PC-3 (cell line): ENCODE measurements at regions not wholly inside any gene's neighbourhood (a gene's known extent, or its start where the extent isn't known, plus 50 kb on each side); places are given as distances from the start of the nearest gene placed in this dataset.

Source experiments
- ATAC-seq: fragments of 200-7000 bp; cut with Tn5 transposase; 2 replicates; pipeline ENCODE4 v1.9.1; 2020; ENCODE audit warnings: mild to moderate bottlenecking, moderate library complexity
- BruUV-seq: library from RNA; stranded (reverse); fragments of 400-500 nt; replicated peaks from 2 replicates; lab custom pipeline; 2021; lab: Mats Ljungman, UMichigan
- CTCF ChIA-PET: fragments of 300-600 bp; sonication (Branson Sonifier 250); formaldehyde crosslinking; loops from one replicate; lab custom pipeline; 2022; ENCODE audit warnings: antibody characterized with exemption; lab: Charles Lee
- POLR2A ChIA-PET: fragments of 300-600 bp; sonication (Branson Sonifier 250); formaldehyde crosslinking; loops from one replicate; lab custom pipeline; 2022; ENCODE audit warnings: antibody characterized with exemption; ENCODE audit not compliant: unreplicated experiment; lab: Charles Lee
- DNase-seq: peaks from one replicate; pipeline ENCODE4 v3.0.0-alpha.2; 2015
- H2AFZ ChIP-seq: fragments of 300-600 bp; sonication (generic); 2 replicates; pipeline ENCODE4 v1.6.0; 2016; ENCODE audit warnings: antibody characterized with exemption, low read length
- H3F3A ChIP-seq: fragments of 300-600 bp; sonication (generic); one replicate; pipeline ENCODE4 v1.6.0; 2017; ENCODE audit warnings: antibody characterized with exemption, low read length, control low read depth, mild to moderate bottlenecking; ENCODE audit not compliant: unreplicated experiment
- H3K27ac ChIP-seq: fragments of 300-600 bp; sonication (generic); 2 replicates; pipeline ENCODE4 v1.5.1; 2016; ENCODE audit warnings: mild to moderate bottlenecking, low read length
- H3K27me3 ChIP-seq: fragments of 300-600 bp; sonication (generic); 2 replicates; pipeline ENCODE4 v1.6.1; 2016; ENCODE audit warnings: low read length, mixed read lengths
- H3K36me3 ChIP-seq: fragments of 300-600 bp; sonication (generic); 2 replicates; pipeline ENCODE4 v1.6.1; 2016; ENCODE audit warnings: low read depth, mixed run types, low read length, mixed read lengths
- H3K4me1 ChIP-seq: fragments of 300-600 bp; sonication (generic); 2 replicates; pipeline ENCODE4 v1.5.1; 2016; ENCODE audit warnings: low read length; ENCODE audit not compliant: insufficient read depth
- H3K4me2 ChIP-seq: fragments of 300-600 bp; sonication (generic); 2 replicates; pipeline ENCODE4 v1.6.0; 2016; ENCODE audit warnings: low read length
- H3K4me3 ChIP-seq: fragments of 300-600 bp; sonication (generic); 2 replicates; pipeline ENCODE4 v1.5.1; 2016; ENCODE audit warnings: mild to moderate bottlenecking, low read length, mixed read lengths
- H3K79me2 ChIP-seq: fragments of 300-600 bp; sonication (generic); 2 replicates; pipeline ENCODE4 v1.6.1; 2017; ENCODE audit warnings: low read length, mixed read lengths
- H3K9ac ChIP-seq: fragments of 300-600 bp; sonication (generic); 2 replicates; pipeline ENCODE4 v1.6.0; 2016; ENCODE audit warnings: mild to moderate bottlenecking, low read length
- H3K9me2 ChIP-seq: fragments of 300-600 bp; sonication (generic); replicated peaks from 2 replicates; pipeline ENCODE4 v1.6.1; 2016; ENCODE audit warnings: mixed run types, low read length, mixed read lengths
- H3K9me3 ChIP-seq: fragments of 300-600 bp; sonication (generic); 2 replicates; pipeline ENCODE4 v1.6.1; 2016; ENCODE audit warnings: low read length, mixed read lengths
- H4K20me1 ChIP-seq: fragments of 300-600 bp; sonication (generic); 2 replicates; pipeline ENCODE4 v1.6.1; 2016; ENCODE audit warnings: low read length, mixed read lengths
- EZH2 ChIP-seq: fragments of 300-600 bp; sonication (generic); IDR thresholded peaks from one replicate; pipeline ENCODE4 v1.6.1; 2017; ENCODE audit warnings: antibody characterized with exemption, mild to moderate bottlenecking, low read length; ENCODE audit not compliant: unreplicated experiment
- EZH2phosphoT487 ChIP-seq: fragments of 300-600 bp; sonication (generic); IDR thresholded peaks from 2 replicates; pipeline ENCODE4 v1.6.1; 2018; ENCODE audit warnings: mild to moderate bottlenecking, antibody characterized with exemption, low read length, borderline replicate concordance
- intact Hi-C: fragments of 100-400 bp; cut with micrococcal nuclease; formaldehyde crosslinking; loops from 2 replicates; pipeline ENCODE4 v1.9.0; 2023
- TF ChIP-seq, protein P1 (sequence below): fragments of 300-600 bp; sonication (generic); conservative IDR thresholded peaks from 2 replicates; pipeline ENCODE4 v1.5.1; 2017; ENCODE audit warnings: antibody characterized with exemption, low read depth, mild to moderate bottlenecking, low read length

DNA sequence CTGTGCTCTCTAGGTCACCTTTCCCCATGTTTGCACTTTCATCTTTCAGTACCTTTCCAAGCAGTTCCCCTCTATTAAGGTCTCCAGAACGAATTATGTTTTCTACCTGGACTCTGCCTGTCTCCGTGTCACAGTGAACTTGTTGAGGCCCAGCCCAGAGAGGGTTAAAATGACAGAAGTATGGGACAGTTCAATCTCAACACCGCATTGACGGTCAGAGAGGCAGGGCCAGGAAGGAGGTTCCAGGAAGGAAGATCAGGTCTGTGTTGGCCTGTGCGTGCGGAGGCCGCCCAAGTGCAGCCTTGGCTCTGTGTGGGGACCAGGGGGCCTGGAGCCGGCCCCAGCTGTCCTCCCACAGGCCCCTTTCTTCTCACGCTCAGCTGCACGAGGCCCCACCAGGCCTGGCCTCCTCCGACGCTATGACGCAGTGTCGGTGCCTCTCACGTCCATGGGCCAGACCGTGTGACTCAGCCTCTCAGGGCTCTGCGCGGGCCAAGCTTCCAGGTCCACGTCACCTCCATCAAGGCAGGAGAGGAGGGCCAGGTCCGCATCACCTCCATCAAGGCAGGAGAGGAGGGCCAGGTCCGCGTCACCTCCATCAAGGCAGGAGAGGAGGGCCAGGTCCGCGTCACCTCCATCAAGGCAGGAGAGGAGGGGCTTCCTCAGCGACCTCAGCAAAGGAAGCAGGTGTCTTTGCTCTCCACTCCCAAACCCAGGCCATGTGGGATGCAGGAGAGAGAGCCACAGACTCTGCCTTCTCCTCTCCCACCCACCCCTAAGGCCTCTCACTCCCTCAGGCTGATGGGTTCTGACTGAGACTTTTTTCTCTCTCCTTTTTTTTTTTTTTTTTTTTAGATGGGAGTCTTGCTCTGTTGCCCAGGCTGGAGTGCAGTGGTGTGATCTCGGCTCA lies 83.1 kb downstream of the CPN2 start:
- DNase-seq (no peak), ATAC-seq (no peak)
- no peaks in the 10 kb centered on the region for H3F3A ChIP-seq
- POLR2A ChIA-PET = no interaction called here
- no peak overlapping the region for H3K4me3 ChIP-seq
- no peak overlapping the region for H3K27ac ChIP-seq
- no peaks in the 10 kb centered on the region for H3K27me3 ChIP-seq
- CTCF ChIA-PET = no interaction called here
- H2AFZ ChIP-seq = no peak overlapping the region
- H3K9ac ChIP-seq = no peak overlapping the region
- no peaks in the 10 kb centered on the region for H3K9me2 ChIP-seq
- H3K4me1 ChIP-seq = peaks cover 9% of the 10 kb centered on the region; the same call in 1 of the 2 replicates
- intact Hi-C loops = no loop called here
- H3K4me2 ChIP-seq = no peak overlapping the region
- H3K9me3 ChIP-seq = no peaks in the 10 kb centered on the region
- H3K36me3 ChIP-seq = no peaks in the 10 kb centered on the region
- BruUV-seq = no TSS peak
- TF ChIP-seq, protein P1, sequence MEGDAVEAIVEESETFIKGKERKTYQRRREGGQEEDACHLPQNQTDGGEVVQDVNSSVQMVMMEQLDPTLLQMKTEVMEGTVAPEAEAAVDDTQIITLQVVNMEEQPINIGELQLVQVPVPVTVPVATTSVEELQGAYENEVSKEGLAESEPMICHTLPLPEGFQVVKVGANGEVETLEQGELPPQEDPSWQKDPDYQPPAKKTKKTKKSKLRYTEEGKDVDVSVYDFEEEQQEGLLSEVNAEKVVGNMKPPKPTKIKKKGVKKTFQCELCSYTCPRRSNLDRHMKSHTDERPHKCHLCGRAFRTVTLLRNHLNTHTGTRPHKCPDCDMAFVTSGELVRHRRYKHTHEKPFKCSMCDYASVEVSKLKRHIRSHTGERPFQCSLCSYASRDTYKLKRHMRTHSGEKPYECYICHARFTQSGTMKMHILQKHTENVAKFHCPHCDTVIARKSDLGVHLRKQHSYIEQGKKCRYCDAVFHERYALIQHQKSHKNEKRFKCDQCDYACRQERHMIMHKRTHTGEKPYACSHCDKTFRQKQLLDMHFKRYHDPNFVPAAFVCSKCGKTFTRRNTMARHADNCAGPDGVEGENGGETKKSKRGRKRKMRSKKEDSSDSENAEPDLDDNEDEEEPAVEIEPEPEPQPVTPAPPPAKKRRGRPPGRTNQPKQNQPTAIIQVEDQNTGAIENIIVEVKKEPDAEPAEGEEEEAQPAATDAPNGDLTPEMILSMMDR = no peak
- TF ChIP-seq EZH2 (no peak), EZH2phosphoT487 (no peak)
- H3K79me2 ChIP-seq = no peaks in the 10 kb centered on the region
- no peaks in the 10 kb centered on the region for H4K20me1 ChIP-seq

DNA sequence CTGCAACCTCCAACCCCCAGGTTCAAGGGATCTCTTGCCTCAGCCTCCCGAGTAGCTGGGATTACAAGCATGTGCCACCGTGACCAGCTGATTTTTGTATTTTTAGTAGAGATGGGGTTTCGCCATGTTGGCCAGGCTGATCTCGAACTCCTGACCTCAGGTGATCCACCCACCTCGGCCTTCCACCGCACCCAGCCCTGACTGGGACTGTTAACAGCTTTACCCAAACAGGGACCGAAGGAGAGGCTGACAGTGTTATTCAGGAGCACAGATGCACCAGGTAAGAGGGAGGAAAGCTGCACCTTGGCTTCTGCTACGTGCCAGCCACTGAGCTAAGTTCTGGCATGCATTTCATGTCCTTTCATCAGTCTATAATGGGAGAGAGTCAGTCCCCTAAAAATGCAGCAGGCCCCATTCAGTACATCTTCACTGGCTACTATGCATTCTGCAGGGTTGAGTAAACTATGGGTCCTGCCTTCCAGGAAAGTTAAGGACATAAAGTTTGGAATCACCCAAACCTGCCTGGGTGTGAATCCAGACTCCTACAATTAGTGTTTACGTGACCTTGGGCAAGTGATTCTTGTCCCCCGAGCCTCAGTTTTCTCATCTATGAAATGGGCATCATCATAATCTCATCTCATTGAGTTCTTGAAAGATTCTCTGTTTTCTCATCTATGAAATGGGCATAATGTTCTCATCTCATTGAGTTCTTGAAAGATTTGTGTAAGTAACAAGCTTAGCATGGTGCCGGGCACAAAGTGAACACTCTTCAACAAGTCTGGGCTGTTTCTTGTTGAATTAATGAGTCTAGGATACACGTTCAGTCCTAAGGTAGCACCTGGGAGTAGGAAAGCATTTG lies 82.2 kb downstream of the CPN2 start:
- H4K20me1 ChIP-seq = no peaks in the 10 kb centered on the region
- no peaks in the 10 kb centered on the region for H3K9me3 ChIP-seq
- no TSS peak for BruUV-seq
- no peaks in the 10 kb centered on the region for H3K36me3 ChIP-seq
- POLR2A ChIA-PET = no interaction called here
- H3K27ac ChIP-seq = no peak overlapping the region
- H3K79me2 ChIP-seq = no peaks in the 10 kb centered on the region
- H3K4me3 ChIP-seq = no peak overlapping the region
- no peaks in the 10 kb centered on the region for H3K9me2 ChIP-seq
- no peak for ATAC-seq
- no peak overlapping the region for H2AFZ ChIP-seq
- H3K9ac ChIP-seq = no peak overlapping the region
- no peaks in the 10 kb centered on the region for H3F3A ChIP-seq
- TF ChIP-seq EZH2phosphoT487 (no peak), EZH2 (no peak)
- H3K4me1 ChIP-seq = peaks cover 9% of the 10 kb centered on the region; the same call in 1 of the 2 replicates
- no peak for DNase-seq
- CTCF ChIA-PET = no interaction called here
- H3K4me2 ChIP-seq = no peak overlapping the region
- H3K27me3 ChIP-seq = no peaks in the 10 kb centered on the region
- intact Hi-C loops = no loop called here

DNA sequence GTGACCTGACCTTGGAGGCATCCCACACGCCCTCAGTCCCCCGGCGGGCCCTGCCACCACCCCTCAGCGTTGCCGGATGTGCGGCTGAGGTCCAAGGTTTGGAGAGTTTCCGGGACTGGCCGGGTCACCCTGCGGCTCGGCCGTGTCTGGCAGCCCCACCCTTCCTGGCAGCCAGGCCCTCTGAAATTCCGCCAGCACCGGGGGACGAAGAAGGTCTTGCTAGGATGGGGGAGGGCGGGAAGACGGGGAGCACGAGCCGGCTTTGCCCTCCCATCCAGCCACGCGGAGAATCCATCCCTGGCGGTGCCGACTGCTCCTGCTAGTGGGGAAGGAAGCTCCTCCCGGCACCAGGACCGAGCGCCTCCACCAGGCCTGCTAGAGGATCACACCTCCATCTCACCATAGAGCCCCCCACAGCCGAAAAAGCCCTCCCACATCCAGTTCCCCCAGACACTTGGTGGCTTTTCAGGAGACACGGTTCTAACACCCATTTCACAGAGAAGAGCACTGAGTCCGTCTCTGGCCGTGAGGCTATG lies 81.5 kb downstream of the CPN2 start:
- ChIA-PET CTCF (no interaction called here), POLR2A (no interaction called here)
- H3F3A ChIP-seq = no peaks in the 10 kb centered on the region
- H3K27ac ChIP-seq = no peak overlapping the region
- H3K4me3 ChIP-seq = no peak overlapping the region
- H2AFZ ChIP-seq = no peak overlapping the region
- no peaks in the 10 kb centered on the region for H3K79me2 ChIP-seq
- ATAC-seq = no peak
- H3K4me2 ChIP-seq = no peak overlapping the region
- no peaks in the 10 kb centered on the region for H3K27me3 ChIP-seq
- TF ChIP-seq EZH2 = no peak
- no peak for TF ChIP-seq EZH2phosphoT487
- TF ChIP-seq, protein P1 = no peak
- no peaks in the 10 kb centered on the region for H4K20me1 ChIP-seq
- H3K36me3 ChIP-seq = no peaks in the 10 kb centered on the region
- no TSS peak for BruUV-seq
- no peak for DNase-seq
- H3K9me3 ChIP-seq = no peaks in the 10 kb centered on the region
- H3K9me2 ChIP-seq = no peaks in the 10 kb centered on the region
- H3K9ac ChIP-seq = no peak overlapping the region
- H3K4me1 ChIP-seq = peaks cover 9% of the 10 kb centered on the region; the same call in 1 of the 2 replicates
- intact Hi-C loops = no loop called here
